B cell (primary cell): ENCODE measurements at regions not wholly inside any gene's neighbourhood (a gene's known extent, or its start where the extent isn't known, plus 50 kb on each side); places are given as distances from the start of the nearest gene placed in this dataset.

Experiments
- ATAC-seq: fragments of 200-7000 bp; cut with Tn5 transposase; one replicate; pipeline ENCODE4 v1.10.0; 2021; ENCODE audit warnings: low read depth, mild to moderate bottlenecking, moderate number of reproducible peaks, moderate library complexity
- CTCF ChIA-PET: fragments of 350-600 bp; sonication (Branson Sonifier 250); formaldehyde crosslinking; loops from one replicate; lab custom pipeline; 2021; ENCODE audit warnings: antibody characterized with exemption, inconsistent platforms; lab: Charles Lee
- POLR2A ChIA-PET: fragments of 350-600 bp; sonication (Branson Sonifier 250); formaldehyde crosslinking; loops from one replicate; lab custom pipeline; 2021; ENCODE audit warnings: antibody characterized with exemption; lab: Charles Lee
- DNase-seq: peaks from one replicate; pipeline ENCODE4 v3.0.0; 2013
- H2AFZ ChIP-seq: 2 replicates; pipeline ENCODE4 v1.6.1; 2012; ENCODE audit warnings: mild to moderate bottlenecking, low read depth, low read length; ENCODE audit not compliant: insufficient read depth, poor library complexity, severe bottlenecking
- H3K27ac ChIP-seq, 2 donors: 1 replicate in 1 of 2; 2 replicates in 1 of 2; pipeline ENCODE4 v1.5.1; 2012 to 2013; ENCODE audit warnings: low read length in 2 of 2, mild to moderate bottlenecking in 2 of 2, moderate library complexity in 1 of 2
- H3K27me3 ChIP-seq, 4 experiments: fragments of 200-600 bp in 1 of 4; sonication (generic) in 1 of 4; replicated peaks in 1 of 4; 1 replicate in 2 of 4; 2 replicates in 2 of 4; pipeline versions ENCODE4 v1.6.1 to v1.7.0; 2013 to 2016; ENCODE audit warnings: low read length in 3 of 4, mild to moderate bottlenecking in 2 of 4, mixed read lengths in 1 of 4, moderate library complexity in 1 of 4; ENCODE audit not compliant: insufficient read depth in 4 of 4, control insufficient read depth in 3 of 4; ENCODE audit errors: control extremely low read depth in 1 of 4
- H3K36me3 ChIP-seq, 2 experiments: replicated peaks in 1 of 2; 1 replicate in 1 of 2; 2 replicates in 1 of 2; pipeline versions ENCODE4 v1.6.1 to v1.7.1; 2013; ENCODE audit warnings: low read length in 1 of 2; ENCODE audit not compliant: insufficient read depth in 2 of 2, control insufficient read depth in 1 of 2; ENCODE audit errors: control extremely low read depth in 1 of 2, extremely low read depth in 1 of 2
- H3K4me1 ChIP-seq, 2 donors: fragments of 200-600 bp in 1 of 2; sonication (generic) in 1 of 2; 1 replicate in 1 of 2; 2 replicates in 1 of 2; pipeline versions ENCODE4 v1.5.1 to v1.6.1; 2013 to 2017; ENCODE audit warnings: low read length in 2 of 2; ENCODE audit not compliant: control insufficient read depth in 2 of 2, insufficient read depth in 2 of 2
- H3K4me2 ChIP-seq: replicated peaks from 2 replicates; pipeline ENCODE3; 2012; ENCODE audit warnings: mild to moderate bottlenecking, low read depth, low read length; ENCODE audit not compliant: poor library complexity, severe bottlenecking
- H3K4me3 ChIP-seq, 5 experiments: fragments of 200-600 bp in 1 of 5; sonication (generic) in 1 of 5; 1 replicate in 3 of 5; 2 replicates in 2 of 5; pipeline versions ENCODE4 v1.5.1 to v1.7.0; 2011 to 2016; ENCODE audit warnings: low read length in 4 of 5, mild to moderate bottlenecking in 4 of 5, low read depth in 2 of 5, control low read depth in 1 of 5, moderate library complexity in 1 of 5; ENCODE audit not compliant: insufficient read depth in 1 of 5; ENCODE audit errors: control extremely low read depth in 1 of 5, extremely low read depth in 1 of 5
- H3K79me2 ChIP-seq: fragments of 200-600 bp; sonication (generic); one replicate; pipeline ENCODE4 v1.6.0; 2016; ENCODE audit warnings: low read length; ENCODE audit not compliant: control insufficient read depth, insufficient read depth
- H3K9ac ChIP-seq: fragments of 200-600 bp; sonication (generic); 2 replicates; pipeline ENCODE4 v1.6.1; 2017; ENCODE audit warnings: mild to moderate bottlenecking, low read length, moderate library complexity
- H3K9me3 ChIP-seq, 3 donors: one replicate each; pipeline versions ENCODE4 v1.6.1 to v1.7.1; 2013; ENCODE audit warnings: low read length in 2 of 3; ENCODE audit not compliant: control insufficient read depth in 2 of 3, insufficient read depth in 1 of 3; ENCODE audit errors: control extremely low read depth in 1 of 3
- H4K20me1 ChIP-seq: 2 replicates; pipeline ENCODE4 v1.6.0; 2012; ENCODE audit warnings: mild to moderate bottlenecking, low read length; ENCODE audit not compliant: insufficient read depth, control insufficient read depth, poor library complexity, severe bottlenecking
- H3K27ac Mint-ChIP-seq: one replicate; pipeline ENCODE4 v1.8.0; 2021; ENCODE audit warnings: mixed read lengths
- H3K27me3 Mint-ChIP-seq: one replicate; pipeline ENCODE4 v1.8.0; 2021; ENCODE audit warnings: mixed read lengths
- H3K4me1 Mint-ChIP-seq: one replicate; pipeline ENCODE4 v1.8.0; 2021; ENCODE audit warnings: mixed read lengths
- H3K4me3 Mint-ChIP-seq: one replicate; pipeline ENCODE4 v1.8.0; 2021; ENCODE audit warnings: mixed read lengths
- H3K9me3 Mint-ChIP-seq: one replicate; pipeline ENCODE4 v1.8.0; 2022; ENCODE audit warnings: mixed read lengths; ENCODE audit not compliant: insufficient read depth
- CTCF ChIP-seq: fragments of 200-600 bp; IDR thresholded peaks from one replicate; pipeline ENCODE4 v1.8.0; 2022; ENCODE audit warnings: antibody characterized with exemption, mild to moderate bottlenecking
- EZH2 ChIP-seq: IDR thresholded peaks from 2 replicates; pipeline ENCODE4 v1.6.1; 2012; ENCODE audit warnings: borderline replicate concordance, low read depth, mild to moderate bottlenecking, moderate library complexity, low read length; ENCODE audit not compliant: insufficient read depth, poor library complexity, severe bottlenecking
- WGBS: methylation state at CpG from one replicate; pipeline ENCODE4 v1.1.5; 2013; ENCODE audit warnings: missing lambda C conversion rate; ENCODE audit not compliant: insufficient coverage; 5-methylcytosine and 5-hydroxymethylcytosine counted together
- intact Hi-C: fragments of 100-400 bp; cut with micrococcal nuclease; formaldehyde crosslinking; loops from one replicate; pipeline ENCODE4 v1.10.0; 2022

- no peak overlapping the region for H3K27ac Mint-ChIP-seq
- Histone ChIP-seq H3K9me3 (peaks cover 0 to 4% (median 0%) of the 10 kb centered on the region in 3 donors), H4K20me1 (no peaks in the 10 kb centered on the region), H3K79me2 (no peaks in the 10 kb centered on the region), H3K9ac (no peak overlapping the region), H3K4me1 (no peaks in the 10 kb centered on the region), H3K4me3 (no peak overlapping the region), H3K4me2 (no peak overlapping the region), H3K36me3 (no peaks in the 10 kb centered on the region), H2AFZ (no peak overlapping the region), H3K27me3 (no peaks in the 10 kb centered on the region), H3K27ac (no peak overlapping the region)
- TF ChIP-seq EZH2: no peak
- no peak for TF ChIP-seq CTCF
- H3K9me3 Mint-ChIP-seq: peaks cover 4% of the 10 kb centered on the region
- no peaks in the 10 kb centered on the region for H3K27me3 Mint-ChIP-seq
- intact Hi-C loops: no loop called here
- ChIA-PET CTCF (no interaction called here), POLR2A (no interaction called here)
- H3K4me1 Mint-ChIP-seq: no peaks in the 10 kb centered on the region
- ATAC-seq (no peak), DNase-seq (no peak)
- no peak overlapping the region for H3K4me3 Mint-ChIP-seq
- 38% methylated on average over 1 of the region's 1 CpG for WGBS
Observed at GRCh38 chr6:164569509-164569908, 739.9 kb downstream of the C6orf118 start.

- no peak for TF ChIP-seq CTCF
- TF ChIP-seq EZH2: no peak
- H3K27me3 ChIP-seq: no peaks in the 10 kb centered on the region
- no peaks in the 10 kb centered on the region for H3K4me1 ChIP-seq
- Mint-ChIP-seq H3K9me3 (peaks cover 9% of the 10 kb centered on the region), H3K27me3 (no peaks in the 10 kb centered on the region), H3K4me3 (no peak overlapping the region), H3K4me1 (no peaks in the 10 kb centered on the region), H3K27ac (no peak overlapping the region)
- no peak overlapping the region for H3K4me2 ChIP-seq
- no peaks in the 10 kb centered on the region for H3K36me3 ChIP-seq
- no peak overlapping the region for H2AFZ ChIP-seq
- ATAC-seq (no peak), DNase-seq (no peak)
- H3K4me3 ChIP-seq: no peak overlapping the region
- POLR2A ChIA-PET: no interaction called here
- CTCF ChIA-PET: no interaction called here
- intact Hi-C loops: no loop called here
- H3K9ac ChIP-seq: no peak overlapping the region
- H3K9me3 ChIP-seq: peaks cover 0 to 10% (median 9%) of the 10 kb centered on the region in 3 donors
- no peak overlapping the region for H3K27ac ChIP-seq
- H4K20me1 ChIP-seq: no peaks in the 10 kb centered on the region
- no CpG with 5 or more reads among the region's 2 CpGs for WGBS
- H3K79me2 ChIP-seq: no peaks in the 10 kb centered on the region
Observed at GRCh38 chr6:164563924-164564323, 745.5 kb downstream of the C6orf118 start.
